Endothelial cell of umbilical vein (primary cell): ENCODE measurements at regions not wholly inside any gene's neighbourhood (a gene's known extent, or its start where the extent isn't known, plus 50 kb on each side); places are given as distances from the start of the nearest gene placed in this dataset.

Experiments
- BruUV-seq: library from RNA; stranded (reverse); fragments of 400-500 nt; replicated peaks from 2 replicates; lab custom pipeline; 2021; lab: Mats Ljungman, UMichigan
- CTCF ChIA-PET: fragments of 300-600, 350-600 bp; sonication (Branson Sonifier 250); formaldehyde crosslinking; loops from one replicate; lab custom pipeline; 2021; ENCODE audit warnings: antibody characterized with exemption, inconsistent platforms; lab: Charles Lee
- POLR2A ChIA-PET: fragments of 300-600, 350-600 bp; sonication (Branson Sonifier 250); formaldehyde crosslinking; loops from one replicate; lab custom pipeline; 2021; ENCODE audit warnings: antibody characterized with exemption, inconsistent platforms; lab: Charles Lee
- DNase-seq: peaks from one replicate; pipeline ENCODE4 v3.0.0-alpha.2; 2011; ENCODE audit warnings: low read depth, low spot score
- FAIRE-seq: peaks from 2 replicates; lab custom pipeline; 2011; peaks lifted over from hg19 to GRCh38; lab: Jason Lieb, UNC
- H2AFZ ChIP-seq: 2 replicates; pipeline ENCODE4 v1.6.0; 2012; ENCODE audit warnings: low read depth, low read length, control low read depth, inconsistent platforms
- H3K27ac ChIP-seq: 2 replicates; pipeline ENCODE4 v1.5.1; 2011; ENCODE audit warnings: low read depth, mild to moderate bottlenecking, control low read depth, low read length, moderate library complexity; ENCODE audit not compliant: insufficient read depth
- H3K27me3 ChIP-seq, 2 experiments: 2 replicates each; pipeline versions ENCODE4 v1.6.0 to v1.6.1; 2011; ENCODE audit warnings: low read length in 2 of 2, mixed read lengths in 1 of 2; ENCODE audit not compliant: control insufficient read depth in 2 of 2, insufficient read depth in 2 of 2
- H3K36me3 ChIP-seq, 2 experiments: 2 replicates in 1 of 2; 3 replicates in 1 of 2; pipeline ENCODE4 v1.5.1; 2011; ENCODE audit warnings: low read length in 2 of 2, mild to moderate bottlenecking in 1 of 2, moderate library complexity in 1 of 2; ENCODE audit not compliant: control insufficient read depth in 2 of 2, insufficient read depth in 2 of 2; ENCODE audit errors: extremely low read depth in 1 of 2
- H3K4me1 ChIP-seq: 3 replicates; pipeline ENCODE4 v1.5.1; 2011; ENCODE audit warnings: mild to moderate bottlenecking, low read length; ENCODE audit not compliant: control insufficient read depth, insufficient read depth; ENCODE audit errors: extremely low read depth
- H3K4me2 ChIP-seq: 2 replicates; pipeline ENCODE4 v1.6.1; 2011; ENCODE audit warnings: low read length, control low read depth, mixed read lengths; ENCODE audit not compliant: insufficient read depth
- H3K4me3 ChIP-seq, 3 experiments: fragments of 200-600 bp in 1 of 3; sonication (generic), shearing (Covaris generic) in 1 of 3; replicated peaks in 1 of 3; 2 replicates each; pipeline ENCODE4 v1.5.1; 2011 to 2016; ENCODE audit warnings: control low read depth in 3 of 3, low read length in 3 of 3, mild to moderate bottlenecking in 2 of 3, inconsistent platforms in 1 of 3, low read depth in 1 of 3, moderate library complexity in 1 of 3; ENCODE audit not compliant: insufficient read depth in 1 of 3
- H3K79me2 ChIP-seq: 2 replicates; pipeline ENCODE4 v1.6.0; 2012; ENCODE audit warnings: low read length, inconsistent platforms; ENCODE audit not compliant: control insufficient read depth, insufficient read depth
- H3K9ac ChIP-seq: replicated peaks from 2 replicates; pipeline ENCODE3; 2011; ENCODE audit warnings: low read length, control low read depth; ENCODE audit not compliant: insufficient read depth; ENCODE audit errors: extremely low read depth
- H3K9me1 ChIP-seq: replicated peaks from 3 replicates; pipeline ENCODE4 v1.6.0; 2011; ENCODE audit warnings: mild to moderate bottlenecking, low read length; ENCODE audit not compliant: control insufficient read depth, insufficient read depth; ENCODE audit errors: extremely low read depth
- H3K9me3 ChIP-seq: replicated peaks from 2 replicates; pipeline ENCODE4 v1.5.1; 2012; ENCODE audit warnings: low read length, inconsistent platforms; ENCODE audit not compliant: control insufficient read depth, insufficient read depth
- H4K20me1 ChIP-seq: replicated peaks from 2 replicates; pipeline ENCODE3; 2011; ENCODE audit warnings: mild to moderate bottlenecking, low read length; ENCODE audit not compliant: control insufficient read depth, insufficient read depth; ENCODE audit errors: extremely low read depth
- EZH2 ChIP-seq: IDR thresholded peaks from 2 replicates; pipeline ENCODE4 v1.6.1; 2012; ENCODE audit warnings: borderline replicate concordance, low read depth, mild to moderate bottlenecking, moderate library complexity, low read length, inconsistent platforms; ENCODE audit not compliant: severe bottlenecking
- FOS ChIP-seq: IDR thresholded peaks from 2 replicates; pipeline ENCODE4 v1.6.1; 2011; ENCODE audit warnings: mild to moderate bottlenecking, low read length, moderate library complexity, borderline replicate concordance; ENCODE audit not compliant: insufficient read depth
- GATA2 ChIP-seq: IDR thresholded peaks from 2 replicates; pipeline ENCODE4 v1.7.0; 2011; ENCODE audit warnings: low read depth, mild to moderate bottlenecking, moderate library complexity, mixed read lengths, low read length; ENCODE audit not compliant: insufficient read length, insufficient read depth
- JUN ChIP-seq: IDR thresholded peaks from 2 replicates; pipeline ENCODE4 v1.6.1; 2011; ENCODE audit warnings: borderline replicate concordance, low read depth; ENCODE audit not compliant: insufficient read length, insufficient read depth
- MAX ChIP-seq: IDR thresholded peaks from 2 replicates; pipeline ENCODE4 v1.6.1; 2011; ENCODE audit not compliant: insufficient read depth, insufficient read length
- MYC ChIP-seq: IDR thresholded peaks from one replicate; pipeline ENCODE4 v1.6.1; 2011; ENCODE audit warnings: mild to moderate bottlenecking, low read depth, low read length
- POLR2A ChIP-seq: IDR thresholded peaks from 2 replicates; pipeline ENCODE4 v1.6.1; 2012; ENCODE audit warnings: low read depth, mild to moderate bottlenecking, control low read depth, low read length
- POLR2AphosphoS5 ChIP-seq: IDR thresholded peaks from 2 replicates; pipeline ENCODE4 v1.6.1; 2012; ENCODE audit warnings: low read depth, mild to moderate bottlenecking, control low read depth, low read length, moderate library complexity; ENCODE audit not compliant: insufficient read depth
- dilution Hi-C: fragments of 300-500 bp; cut with MboI; formaldehyde crosslinking; loops from one replicate; pipeline ENCODE4 v1.15.0; 2019; ENCODE audit warnings: low sequenced_read_pairs; ENCODE audit not compliant: extremely low pct_ligation_motif_present
- intact Hi-C: fragments of 100-400 bp; cut with micrococcal nuclease; formaldehyde crosslinking; loops from one replicate; pipeline ENCODE4 v1.10.0; 2022
- TF ChIP-seq, protein P1 (sequence below), 2 donors: IDR thresholded peaks; 1 replicate in 1 of 2; 2 replicates in 1 of 2; pipeline ENCODE4 v1.5.1; 2011; ENCODE audit warnings: low read length in 2 of 2, mild to moderate bottlenecking in 2 of 2, moderate library complexity in 2 of 2, control low read depth in 1 of 2, inconsistent platforms in 1 of 2, low read depth in 1 of 2; ENCODE audit not compliant: insufficient read depth in 1 of 2; ENCODE audit errors: extremely low read depth in 1 of 2

GRCh38 chr16:66225696-66226095 is 140.8 kb upstream of the CDH5 start:
- ChIA-PET CTCF (no interaction called here), POLR2A (no interaction called here)
- H3K27ac ChIP-seq = no peak overlapping the region
- no TSS peak for BruUV-seq
- intact Hi-C loops (no loop called here), dilution Hi-C loops (no loop called here)
- H3K27me3 ChIP-seq = no peaks in the 10 kb centered on the region
- no peak for DNase-seq
- H3K4me2 ChIP-seq = no peak overlapping the region
- no peak for FAIRE-seq
- no peaks in the 10 kb centered on the region for H3K36me3 ChIP-seq
- H3K9me1 ChIP-seq = no peaks in the 10 kb centered on the region
- TF ChIP-seq POLR2A (no peak), GATA2 (no peak), JUN (no peak), EZH2 (no peak), FOS (no peak), MYC (no peak), POLR2AphosphoS5 (no peak), MAX (no peak)
- TF ChIP-seq, protein P1, sequence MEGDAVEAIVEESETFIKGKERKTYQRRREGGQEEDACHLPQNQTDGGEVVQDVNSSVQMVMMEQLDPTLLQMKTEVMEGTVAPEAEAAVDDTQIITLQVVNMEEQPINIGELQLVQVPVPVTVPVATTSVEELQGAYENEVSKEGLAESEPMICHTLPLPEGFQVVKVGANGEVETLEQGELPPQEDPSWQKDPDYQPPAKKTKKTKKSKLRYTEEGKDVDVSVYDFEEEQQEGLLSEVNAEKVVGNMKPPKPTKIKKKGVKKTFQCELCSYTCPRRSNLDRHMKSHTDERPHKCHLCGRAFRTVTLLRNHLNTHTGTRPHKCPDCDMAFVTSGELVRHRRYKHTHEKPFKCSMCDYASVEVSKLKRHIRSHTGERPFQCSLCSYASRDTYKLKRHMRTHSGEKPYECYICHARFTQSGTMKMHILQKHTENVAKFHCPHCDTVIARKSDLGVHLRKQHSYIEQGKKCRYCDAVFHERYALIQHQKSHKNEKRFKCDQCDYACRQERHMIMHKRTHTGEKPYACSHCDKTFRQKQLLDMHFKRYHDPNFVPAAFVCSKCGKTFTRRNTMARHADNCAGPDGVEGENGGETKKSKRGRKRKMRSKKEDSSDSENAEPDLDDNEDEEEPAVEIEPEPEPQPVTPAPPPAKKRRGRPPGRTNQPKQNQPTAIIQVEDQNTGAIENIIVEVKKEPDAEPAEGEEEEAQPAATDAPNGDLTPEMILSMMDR (IDR thresholded peaks at IDR 0.05; ENCODE audit: extremely low read depth in 1 of 2, insufficient read depth in 1 of 2, low read depth in 1 of 2, low read length in 2 of 2) = no peak
- H3K4me1 ChIP-seq = no peaks in the 10 kb centered on the region
- no peak overlapping the region for H3K4me3 ChIP-seq
- H3K79me2 ChIP-seq = no peaks in the 10 kb centered on the region
- H4K20me1 ChIP-seq = no peaks in the 10 kb centered on the region
- no peak overlapping the region for H3K9ac ChIP-seq
- no peaks in the 10 kb centered on the region for H3K9me3 ChIP-seq
- H2AFZ ChIP-seq = no peak overlapping the region
